Retinal pigment epithelial cell (primary cell): ENCODE measurements at regions not wholly inside any gene's neighbourhood (a gene's known extent, or its start where the extent isn't known, plus 50 kb on each side); places are given as distances from the start of the nearest gene placed in this dataset.

Experiments used
- DNase-seq: peaks from one replicate; pipeline ENCODE4 v3.0.0-alpha.2; 2010; ENCODE audit warnings: low read depth
- H3K4me3 ChIP-seq: 2 replicates; pipeline ENCODE4 v1.5.1; 2011; ENCODE audit warnings: mild to moderate bottlenecking, low read length, control low read depth, moderate library complexity
- TF ChIP-seq, protein P1 (sequence below): conservative IDR thresholded peaks from 2 replicates; pipeline ENCODE4 v1.5.1; 2011; ENCODE audit warnings: low read depth, low read length, control low read depth, inconsistent platforms

DNA sequence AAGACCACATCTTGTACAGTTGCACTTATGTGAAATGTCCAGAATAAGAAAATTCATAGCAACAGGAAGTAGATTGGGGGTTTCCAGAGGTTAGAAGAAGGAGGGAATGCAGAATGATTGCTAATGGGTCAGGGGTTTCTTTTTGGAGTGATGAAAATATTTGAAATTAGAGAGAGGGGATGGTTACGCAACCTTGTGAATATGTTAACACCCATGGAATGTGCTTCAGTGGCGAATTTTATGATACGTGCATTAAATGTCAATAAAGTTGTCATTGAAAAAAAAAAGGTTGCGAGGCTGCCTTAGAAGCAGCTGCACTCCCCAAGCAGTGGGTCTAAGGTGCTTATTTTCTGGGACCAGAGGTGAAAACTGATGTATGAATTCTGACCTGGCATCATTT lies 64.4 kb upstream of the SUB1 start:
- TF ChIP-seq, protein P1, sequence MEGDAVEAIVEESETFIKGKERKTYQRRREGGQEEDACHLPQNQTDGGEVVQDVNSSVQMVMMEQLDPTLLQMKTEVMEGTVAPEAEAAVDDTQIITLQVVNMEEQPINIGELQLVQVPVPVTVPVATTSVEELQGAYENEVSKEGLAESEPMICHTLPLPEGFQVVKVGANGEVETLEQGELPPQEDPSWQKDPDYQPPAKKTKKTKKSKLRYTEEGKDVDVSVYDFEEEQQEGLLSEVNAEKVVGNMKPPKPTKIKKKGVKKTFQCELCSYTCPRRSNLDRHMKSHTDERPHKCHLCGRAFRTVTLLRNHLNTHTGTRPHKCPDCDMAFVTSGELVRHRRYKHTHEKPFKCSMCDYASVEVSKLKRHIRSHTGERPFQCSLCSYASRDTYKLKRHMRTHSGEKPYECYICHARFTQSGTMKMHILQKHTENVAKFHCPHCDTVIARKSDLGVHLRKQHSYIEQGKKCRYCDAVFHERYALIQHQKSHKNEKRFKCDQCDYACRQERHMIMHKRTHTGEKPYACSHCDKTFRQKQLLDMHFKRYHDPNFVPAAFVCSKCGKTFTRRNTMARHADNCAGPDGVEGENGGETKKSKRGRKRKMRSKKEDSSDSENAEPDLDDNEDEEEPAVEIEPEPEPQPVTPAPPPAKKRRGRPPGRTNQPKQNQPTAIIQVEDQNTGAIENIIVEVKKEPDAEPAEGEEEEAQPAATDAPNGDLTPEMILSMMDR: no peak
- no peak overlapping the region for H3K4me3 ChIP-seq
- DNase-seq: no peak

DNA sequence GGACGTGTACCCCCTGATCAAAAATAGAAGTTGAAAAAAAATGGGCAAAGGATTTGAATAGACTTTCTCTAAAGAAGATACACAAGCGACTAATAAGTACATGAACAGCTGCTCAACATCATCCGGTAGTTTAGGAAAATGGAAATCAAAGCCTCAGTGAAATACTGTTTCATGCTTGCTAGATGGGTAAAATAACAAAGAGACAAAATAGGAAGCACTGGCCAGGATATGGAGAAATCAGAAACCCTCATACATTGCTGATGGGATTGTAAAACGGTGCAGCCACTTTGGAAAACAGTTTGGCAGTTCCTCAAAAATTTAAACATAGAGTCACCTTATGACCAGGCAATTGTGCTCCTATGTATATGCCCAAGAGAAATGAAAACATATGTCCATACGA lies 65.0 kb upstream of the SUB1 start:
- no peak for DNase-seq
- TF ChIP-seq, protein P1: no peak
- H3K4me3 ChIP-seq: no peak overlapping the region

DNA sequence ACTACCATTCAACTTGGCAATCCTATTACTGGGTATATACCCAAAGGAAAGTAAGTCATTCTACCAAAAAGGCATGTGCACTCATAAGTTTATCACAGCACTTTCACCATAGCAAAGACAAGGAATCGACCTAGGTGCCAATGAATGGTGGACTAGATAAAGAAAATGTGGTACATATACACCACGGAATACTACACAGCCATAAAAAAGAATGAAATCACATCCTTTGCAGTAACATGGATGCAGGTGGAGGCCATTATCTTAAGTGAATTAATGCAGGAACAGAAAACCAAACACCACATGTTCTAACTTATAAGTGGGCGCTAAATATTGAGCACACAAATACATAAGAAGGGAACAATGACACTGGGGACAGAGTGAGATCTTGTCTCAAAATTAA lies 65.8 kb upstream of the SUB1 start:
- DNase-seq: no peak
- TF ChIP-seq, protein P1: no peak
- H3K4me3 ChIP-seq: no peak overlapping the region

DNA sequence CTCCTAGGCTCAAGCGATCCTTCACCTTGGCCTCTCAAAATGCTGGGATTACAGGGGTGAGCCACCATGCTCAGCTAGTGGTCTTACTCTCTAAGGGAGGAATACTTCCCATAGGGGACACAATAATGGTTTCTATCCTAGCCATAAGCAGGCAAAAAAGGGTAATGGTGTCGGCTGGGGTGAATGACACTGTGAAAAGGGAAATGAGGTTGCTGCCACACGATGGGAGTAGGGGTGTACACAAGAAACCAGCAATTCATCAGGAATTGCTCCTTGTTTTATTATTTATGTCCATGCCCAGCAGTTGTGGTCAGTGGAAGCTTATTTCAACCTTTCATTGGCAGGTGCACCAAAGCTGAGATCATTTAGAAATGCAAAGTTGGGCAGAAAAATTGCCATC lies 70.3 kb upstream of the ZFR start:
- H3K4me3 ChIP-seq: no peak overlapping the region
- TF ChIP-seq, protein P1: no peak

DNA sequence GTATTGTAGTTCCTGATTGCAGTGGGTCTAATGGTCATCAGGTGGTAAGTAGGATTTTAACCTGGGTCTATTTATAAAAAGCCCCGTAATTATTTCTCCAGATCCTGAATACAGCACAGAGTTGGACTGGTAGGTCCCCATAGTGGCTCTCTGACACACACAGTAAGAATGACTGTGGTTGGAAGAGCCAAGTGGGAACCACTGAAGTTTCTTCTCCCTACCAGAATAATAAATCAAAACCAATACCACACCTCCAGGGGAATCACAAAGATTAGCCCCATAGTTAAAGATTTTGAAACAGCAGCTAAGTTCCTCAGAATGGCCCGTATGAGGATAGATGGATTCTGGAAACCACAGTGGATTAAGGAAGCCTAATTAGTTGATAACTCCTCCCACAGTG lies 68.4 kb upstream of the ZFR start:
- H3K4me3 ChIP-seq: no peak overlapping the region
- no peak for DNase-seq
- TF ChIP-seq, protein P1: no peak

More for the DNA sequence above, 70.3 kb upstream of the ZFR start:
- no peak for DNase-seq

DNA sequence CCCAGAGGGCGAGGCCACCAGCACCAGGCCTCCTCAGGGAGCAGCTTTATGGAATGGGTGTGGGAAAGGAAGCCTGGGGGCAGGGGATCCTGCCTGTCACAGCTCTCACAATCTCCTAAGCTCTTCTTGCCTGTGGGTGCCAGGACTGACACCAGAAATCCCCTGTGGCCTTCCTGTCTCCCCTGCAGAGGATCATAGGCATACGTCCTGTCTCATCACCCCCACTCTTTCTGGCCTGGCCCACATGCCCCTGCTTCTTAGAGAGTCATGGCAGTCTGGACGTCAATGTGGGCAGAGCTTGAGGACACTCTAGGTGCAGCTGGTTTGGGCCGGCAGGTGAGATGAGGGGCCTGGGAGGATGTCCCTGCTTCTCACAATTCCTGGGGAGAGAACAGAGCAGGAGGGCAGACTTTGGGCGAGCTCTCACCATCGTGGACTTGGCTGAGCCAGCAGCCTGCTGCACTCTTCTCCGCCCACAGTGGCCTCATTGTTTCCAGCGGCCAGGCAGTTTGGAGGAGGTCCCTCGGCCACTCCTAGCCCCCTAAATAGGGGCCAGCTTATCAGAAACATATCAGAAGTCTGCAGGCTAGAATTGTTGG lies 67.3 kb upstream of the ZFR start:
- no peak overlapping the region for H3K4me3 ChIP-seq
- DNase-seq: no peak
- TF ChIP-seq, protein P1: no peak

DNA sequence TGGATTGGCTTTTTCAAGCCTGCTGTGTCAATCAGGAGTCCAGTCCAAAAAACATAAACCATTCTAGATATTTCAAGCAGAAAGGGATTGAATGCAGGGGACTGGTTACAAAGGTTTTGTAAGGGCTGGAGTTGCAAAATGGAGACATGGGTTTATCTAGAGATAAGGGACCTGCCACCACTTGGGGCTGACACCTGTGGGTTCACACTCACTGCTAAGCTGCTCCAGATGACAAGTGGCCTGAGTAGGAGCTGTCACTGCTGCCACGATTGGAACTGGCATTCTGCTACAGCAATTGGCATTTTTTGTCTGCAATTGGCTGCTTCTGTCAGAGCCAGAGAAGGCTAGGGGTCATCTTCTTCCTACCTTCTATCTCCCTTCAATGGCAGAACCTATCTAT lies 66.3 kb upstream of the ZFR start:
- TF ChIP-seq, protein P1: no peak
- no peak overlapping the region for H3K4me3 ChIP-seq
- no peak for DNase-seq
